PFSK-1 (cell line): ENCODE measurements at regions not wholly inside any gene's neighbourhood (a gene's known extent, or its start where the extent isn't known, plus 50 kb on each side); places are given as distances from the start of the nearest gene placed in this dataset.

ENCODE experiments used
- FOXP2 ChIP-seq: optimal IDR thresholded peaks from 2 replicates; pipeline ENCODE3; 2011; ENCODE audit warnings: borderline replicate concordance, control low read depth, inconsistent platforms; ENCODE audit not compliant: insufficient read depth; ENCODE audit errors: extremely low read length, extremely low read depth
- POLR2AphosphoS5 ChIP-seq: IDR thresholded peaks from 2 replicates; pipeline ENCODE4 v1.6.1; 2012; ENCODE audit warnings: low read depth, mild to moderate bottlenecking, control low read depth, low read length, moderate library complexity
- SIN3A ChIP-seq: IDR thresholded peaks from 2 replicates; pipeline ENCODE4 v1.6.1; 2012; ENCODE audit warnings: mild to moderate bottlenecking, low read length, moderate library complexity, borderline replicate concordance; ENCODE audit not compliant: insufficient read depth
- TAF1 ChIP-seq: IDR thresholded peaks from 2 replicates; pipeline ENCODE4 v1.6.1; 2012; ENCODE audit warnings: low read length, control low read depth, borderline replicate concordance; ENCODE audit not compliant: insufficient read depth
- TF ChIP-seq, protein P1 (sequence below), 2 experiments: IDR thresholded peaks; 2 replicates each; pipeline versions ENCODE4 v1.6.1 to v1.8.0; 2011 to 2012; ENCODE audit warnings: low read depth in 2 of 2, low read length in 2 of 2, control low read depth in 1 of 2, inconsistent platforms in 1 of 2, mild to moderate bottlenecking in 1 of 2, moderate library complexity in 1 of 2; ENCODE audit not compliant: insufficient read depth in 1 of 2

DNA sequence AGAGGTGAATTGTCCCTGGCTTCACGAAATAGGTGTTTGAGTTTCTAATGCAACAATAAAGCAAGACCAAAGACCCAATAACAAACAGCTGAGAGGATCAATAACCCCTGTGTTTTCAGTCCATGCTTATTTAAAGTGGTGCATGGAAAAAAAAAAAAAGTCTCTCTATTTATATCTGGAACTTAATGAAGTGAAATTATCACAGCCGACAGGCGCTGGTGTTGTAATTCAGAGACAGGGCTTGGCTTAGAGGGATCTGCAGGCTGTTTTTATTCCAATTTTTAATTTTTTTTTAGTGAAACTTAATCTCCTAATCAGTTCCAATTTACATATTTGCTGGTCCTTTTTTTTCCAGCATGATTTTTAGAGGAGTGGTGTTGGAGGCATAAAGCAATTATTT, 858.2 kb upstream of the SOX9 start:
- TF ChIP-seq FOXP2 = no peak
- no peak for TF ChIP-seq POLR2AphosphoS5
- no peak for TF ChIP-seq TAF1
- no peak for TF ChIP-seq SIN3A
- TF ChIP-seq, protein P1, sequence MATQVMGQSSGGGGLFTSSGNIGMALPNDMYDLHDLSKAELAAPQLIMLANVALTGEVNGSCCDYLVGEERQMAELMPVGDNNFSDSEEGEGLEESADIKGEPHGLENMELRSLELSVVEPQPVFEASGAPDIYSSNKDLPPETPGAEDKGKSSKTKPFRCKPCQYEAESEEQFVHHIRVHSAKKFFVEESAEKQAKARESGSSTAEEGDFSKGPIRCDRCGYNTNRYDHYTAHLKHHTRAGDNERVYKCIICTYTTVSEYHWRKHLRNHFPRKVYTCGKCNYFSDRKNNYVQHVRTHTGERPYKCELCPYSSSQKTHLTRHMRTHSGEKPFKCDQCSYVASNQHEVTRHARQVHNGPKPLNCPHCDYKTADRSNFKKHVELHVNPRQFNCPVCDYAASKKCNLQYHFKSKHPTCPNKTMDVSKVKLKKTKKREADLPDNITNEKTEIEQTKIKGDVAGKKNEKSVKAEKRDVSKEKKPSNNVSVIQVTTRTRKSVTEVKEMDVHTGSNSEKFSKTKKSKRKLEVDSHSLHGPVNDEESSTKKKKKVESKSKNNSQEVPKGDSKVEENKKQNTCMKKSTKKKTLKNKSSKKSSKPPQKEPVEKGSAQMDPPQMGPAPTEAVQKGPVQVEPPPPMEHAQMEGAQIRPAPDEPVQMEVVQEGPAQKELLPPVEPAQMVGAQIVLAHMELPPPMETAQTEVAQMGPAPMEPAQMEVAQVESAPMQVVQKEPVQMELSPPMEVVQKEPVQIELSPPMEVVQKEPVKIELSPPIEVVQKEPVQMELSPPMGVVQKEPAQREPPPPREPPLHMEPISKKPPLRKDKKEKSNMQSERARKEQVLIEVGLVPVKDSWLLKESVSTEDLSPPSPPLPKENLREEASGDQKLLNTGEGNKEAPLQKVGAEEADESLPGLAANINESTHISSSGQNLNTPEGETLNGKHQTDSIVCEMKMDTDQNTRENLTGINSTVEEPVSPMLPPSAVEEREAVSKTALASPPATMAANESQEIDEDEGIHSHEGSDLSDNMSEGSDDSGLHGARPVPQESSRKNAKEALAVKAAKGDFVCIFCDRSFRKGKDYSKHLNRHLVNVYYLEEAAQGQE (IDR thresholded peaks at IDR 0.05; ENCODE audit: insufficient read depth in 1 of 2, low read depth in 2 of 2, low read length in 2 of 2) = no peak

DNA sequence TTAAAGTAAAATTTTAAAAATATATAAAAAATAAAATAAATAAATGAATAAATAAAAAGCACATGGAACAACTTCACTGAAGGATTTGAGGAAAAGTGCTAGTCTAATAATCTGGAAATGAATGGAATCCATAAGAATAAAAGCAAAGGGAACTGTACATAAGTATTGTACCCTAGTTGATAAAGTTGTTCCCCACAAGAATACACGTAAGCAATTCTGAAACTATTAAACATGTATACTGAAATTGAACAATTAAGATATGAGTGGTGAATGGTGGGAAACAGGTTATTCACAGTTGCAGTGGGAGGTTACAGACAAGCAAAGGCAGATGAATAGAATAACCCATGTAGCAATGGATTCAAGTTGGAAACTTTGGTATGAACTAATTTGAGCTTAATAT, 853.2 kb upstream of the SOX9 start:
- TF ChIP-seq POLR2AphosphoS5 = no peak
- TF ChIP-seq, protein P1 (IDR thresholded peaks at IDR 0.05; ENCODE audit: insufficient read depth in 1 of 2, low read depth in 2 of 2, low read length in 2 of 2) = no peak
- no peak for TF ChIP-seq FOXP2
- TF ChIP-seq SIN3A = no peak
- TF ChIP-seq TAF1 = no peak

DNA sequence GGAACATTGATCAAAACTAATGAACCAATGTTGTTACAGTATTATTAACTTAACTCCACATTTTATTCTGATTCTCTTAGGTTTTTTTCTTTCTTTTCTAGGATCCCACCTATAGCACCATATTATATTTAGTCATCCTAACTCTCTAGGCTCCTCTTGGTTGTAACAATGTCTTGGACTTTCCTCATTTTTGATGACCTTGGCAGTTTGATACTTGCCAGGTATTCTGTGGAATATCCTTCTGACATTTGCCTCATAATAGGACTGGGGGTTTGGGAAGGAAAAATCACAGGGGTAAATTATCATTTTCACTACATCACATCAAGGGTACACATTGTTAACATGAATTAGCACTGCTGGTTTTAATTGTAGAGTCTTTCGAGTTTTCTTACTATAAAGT, 851.6 kb upstream of the SOX9 start:
- no peak for TF ChIP-seq TAF1
- TF ChIP-seq POLR2AphosphoS5 = no peak
- no peak for TF ChIP-seq FOXP2
- TF ChIP-seq, protein P1 (IDR thresholded peaks at IDR 0.05; ENCODE audit: insufficient read depth in 1 of 2, low read depth in 2 of 2, low read length in 2 of 2) = no peak
- no peak for TF ChIP-seq SIN3A

DNA sequence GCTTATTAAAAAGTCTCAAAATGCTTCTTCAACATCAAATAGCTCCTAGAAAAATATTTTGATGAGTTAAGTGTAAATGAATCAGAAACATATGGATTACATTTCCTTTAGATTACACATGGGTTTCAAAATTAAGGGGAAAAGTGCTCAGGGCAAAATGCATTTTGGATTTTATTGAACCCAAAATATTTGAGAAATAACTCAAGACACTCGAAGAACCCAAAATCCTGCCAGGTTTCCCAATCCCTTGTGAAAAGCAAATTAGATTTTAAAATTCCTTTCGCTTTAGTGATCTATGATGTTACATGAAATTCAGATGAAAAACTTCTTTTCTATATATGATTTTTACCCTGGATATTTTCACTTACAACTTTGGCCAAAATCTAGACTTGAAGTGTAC, 847.4 kb upstream of the SOX9 start:
- no peak for TF ChIP-seq POLR2AphosphoS5

DNA sequence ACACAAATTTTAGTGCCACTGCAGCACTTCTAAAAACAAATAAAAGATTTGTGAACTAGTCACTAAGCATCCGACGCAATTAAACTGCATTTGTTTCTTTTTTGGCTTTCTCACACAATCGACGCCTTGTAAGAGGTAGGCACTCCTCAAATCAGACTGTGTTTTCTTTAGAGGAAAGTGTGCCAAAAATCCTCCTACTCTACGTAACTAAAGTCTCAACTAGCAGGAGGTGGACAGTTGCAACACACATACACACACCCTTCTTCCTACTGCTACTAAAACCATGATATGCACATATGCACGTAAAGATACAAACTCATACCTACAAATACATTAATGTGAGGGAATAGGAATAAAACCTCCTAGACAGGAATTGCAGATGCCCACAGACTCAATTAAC, 844.7 kb upstream of the SOX9 start:
- TF ChIP-seq POLR2AphosphoS5 (no peak), TAF1 (no peak), SIN3A (no peak), FOXP2 (no peak)
- TF ChIP-seq, protein P1 (IDR thresholded peaks at IDR 0.05; ENCODE audit: insufficient read depth in 1 of 2, low read depth in 2 of 2, low read length in 2 of 2) = no peak

DNA sequence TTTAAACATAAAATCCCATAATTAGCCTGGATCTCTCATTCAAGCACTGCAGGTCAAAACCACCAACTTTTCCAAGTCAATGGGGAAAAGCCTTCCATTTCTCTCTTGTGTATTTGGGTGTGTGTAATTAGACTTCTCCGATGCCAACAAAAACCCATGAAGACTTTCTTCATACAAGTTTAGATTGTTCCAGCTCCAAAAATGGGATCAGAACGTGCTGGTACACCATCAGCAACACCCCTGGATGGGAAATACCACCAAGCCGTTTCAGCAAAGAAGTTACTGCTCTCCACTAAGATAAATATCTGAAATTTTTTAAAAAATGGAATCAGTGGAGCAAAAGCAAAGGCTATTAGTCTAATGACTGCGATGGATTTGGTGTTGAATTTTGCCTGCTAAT, 837.3 kb upstream of the SOX9 start:
- TF ChIP-seq, protein P1 (IDR thresholded peaks at IDR 0.05; ENCODE audit: insufficient read depth in 1 of 2, low read depth in 2 of 2, low read length in 2 of 2) = no peak
- no peak for TF ChIP-seq TAF1
- TF ChIP-seq POLR2AphosphoS5 = no peak
- no peak for TF ChIP-seq SIN3A
- no peak for TF ChIP-seq FOXP2
